ENCODE measurements at regions not wholly inside any gene's neighbourhood (a gene's known extent, or its start where the extent isn't known, plus 50 kb on each side); places are given as distances from the start of the nearest gene placed in this dataset.

DNA sequence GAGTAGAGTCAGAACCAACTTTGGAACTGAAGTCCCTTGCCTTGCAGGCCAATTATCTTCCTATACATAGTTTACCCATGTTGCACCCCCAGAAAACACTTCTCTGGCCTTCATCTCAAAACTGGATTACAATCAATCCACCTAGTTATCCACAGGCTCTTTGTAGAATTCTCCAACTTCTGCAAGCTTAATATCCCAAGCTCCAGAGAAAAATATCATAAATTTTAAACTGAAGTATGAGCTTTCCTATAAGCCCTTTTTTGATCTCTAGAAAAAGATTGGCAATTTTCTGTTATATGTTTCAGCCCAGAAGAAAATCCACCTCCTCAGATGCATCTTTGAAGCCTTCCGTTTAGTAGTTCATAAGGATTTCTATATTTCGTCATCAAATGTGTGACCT is 553.4 kb downstream of the SNAPC1 start:
- TF ChIP-seq, protein P1, sequence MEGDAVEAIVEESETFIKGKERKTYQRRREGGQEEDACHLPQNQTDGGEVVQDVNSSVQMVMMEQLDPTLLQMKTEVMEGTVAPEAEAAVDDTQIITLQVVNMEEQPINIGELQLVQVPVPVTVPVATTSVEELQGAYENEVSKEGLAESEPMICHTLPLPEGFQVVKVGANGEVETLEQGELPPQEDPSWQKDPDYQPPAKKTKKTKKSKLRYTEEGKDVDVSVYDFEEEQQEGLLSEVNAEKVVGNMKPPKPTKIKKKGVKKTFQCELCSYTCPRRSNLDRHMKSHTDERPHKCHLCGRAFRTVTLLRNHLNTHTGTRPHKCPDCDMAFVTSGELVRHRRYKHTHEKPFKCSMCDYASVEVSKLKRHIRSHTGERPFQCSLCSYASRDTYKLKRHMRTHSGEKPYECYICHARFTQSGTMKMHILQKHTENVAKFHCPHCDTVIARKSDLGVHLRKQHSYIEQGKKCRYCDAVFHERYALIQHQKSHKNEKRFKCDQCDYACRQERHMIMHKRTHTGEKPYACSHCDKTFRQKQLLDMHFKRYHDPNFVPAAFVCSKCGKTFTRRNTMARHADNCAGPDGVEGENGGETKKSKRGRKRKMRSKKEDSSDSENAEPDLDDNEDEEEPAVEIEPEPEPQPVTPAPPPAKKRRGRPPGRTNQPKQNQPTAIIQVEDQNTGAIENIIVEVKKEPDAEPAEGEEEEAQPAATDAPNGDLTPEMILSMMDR (IDR thresholded peaks at IDR 0.05) = no peak
- no peak for TF ChIP-seq POLR2A (IDR thresholded peaks at IDR 0.05)
